Stimulated activated naive CD8-positive, alpha-beta T cell treated with anti-CD3 and anti-CD28 coated beads, Interleukin-15, amount 100 ng/mL, for 72 hours (primary cell): ENCODE measurements at regions not wholly inside any gene's neighbourhood (a gene's known extent, or its start where the extent isn't known, plus 50 kb on each side); places are given as distances from the start of the nearest gene placed in this dataset.
"Not testable (repeated sequence)": the region's sequence is repeated elsewhere in the genome, so short reads cannot be mapped to it uniquely, and the experiment has no call there.

Experiments used
- ATAC-seq: fragments of 150-1000 bp; cut with Tn5 transposase; 2 replicates; pipeline ENCODE4 v1.10.0; 2021; ENCODE audit warnings: mild to moderate bottlenecking, moderate library complexity
- DNase-seq, 2 donors: peaks; one replicate each; pipeline ENCODE4 v3.0.0; 2021 to 2022
- H3K27ac Mint-ChIP-seq, 2 donors: one replicate each; pipeline ENCODE4 v1.8.0; 2022; ENCODE audit warnings: mild to moderate bottlenecking in 2 of 2, mixed read lengths in 2 of 2, moderate library complexity in 2 of 2
- H3K27me3 Mint-ChIP-seq: one replicate; pipeline ENCODE4 v1.8.0; 2022; ENCODE audit warnings: mixed read lengths
- H3K4me1 Mint-ChIP-seq: one replicate; pipeline ENCODE4 v1.8.0; 2022; ENCODE audit warnings: mild to moderate bottlenecking, mixed read lengths
- H3K4me3 Mint-ChIP-seq, 2 donors: one replicate each; pipeline ENCODE4 v1.8.0; 2022; ENCODE audit warnings: mild to moderate bottlenecking in 2 of 2, mixed read lengths in 2 of 2, moderate library complexity in 1 of 2
- H3K9me3 Mint-ChIP-seq, 2 donors: one replicate each; pipeline ENCODE4 v1.8.0; 2022; ENCODE audit warnings: mixed read lengths in 2 of 2

- DNase-seq = no peak
- Mint-ChIP-seq H3K27ac (no peak overlapping the region), H3K9me3 (peaks cover 0 to 14% of the 10 kb centered on the region in 2 donors), H3K4me1 (no peaks in the 10 kb centered on the region), H3K27me3 (no peaks in the 10 kb centered on the region), H3K4me3 (no peak overlapping the region)
- ATAC-seq = no peak
Measured at GRCh38 chr3:14057701-14058100, 67.0 kb downstream of the CHCHD4 start.

GRCh38 chr3:14047841-14048240, 76.8 kb downstream of the CHCHD4 start:
- no peaks in the 10 kb centered on the region for H3K4me1 Mint-ChIP-seq
- no peak for ATAC-seq

GRCh38 chr3:14047027-14047426, 77.6 kb downstream of the CHCHD4 start:
- Mint-ChIP-seq H3K4me3 (no peak overlapping the region), H3K27ac (no peak overlapping the region), H3K9me3 (no peaks in the 10 kb centered on the region), H3K27me3 (peaks cover 24% of the 10 kb centered on the region), H3K4me1 (no peaks in the 10 kb centered on the region)
- ATAC-seq (no peak), DNase-seq (no peak)

More at GRCh38 chr3:14047841-14048240, 76.8 kb downstream of the CHCHD4 start:
- Mint-ChIP-seq H3K27ac (no peak overlapping the region), H3K9me3 (no peaks in the 10 kb centered on the region), H3K27me3 (peaks cover 24% of the 10 kb centered on the region), H3K4me3 (no peak overlapping the region)
- DNase-seq = no peak

- peaks cover 0 to 5% of the 10 kb centered on the region in 2 donors for H3K9me3 Mint-ChIP-seq
- H3K27me3 Mint-ChIP-seq = peaks cover 24% of the 10 kb centered on the region
- H3K4me1 Mint-ChIP-seq = no peaks in the 10 kb centered on the region
- no peak overlapping the region for H3K27ac Mint-ChIP-seq
- H3K4me3 Mint-ChIP-seq = no peak overlapping the region
- ATAC-seq (no peak), DNase-seq (no peak)
Measured at GRCh38 chr3:14042680-14043079, 82.0 kb downstream of the CHCHD4 start.

GRCh38 chr3:14039149-14039548, 85.5 kb downstream of the CHCHD4 start:
- ATAC-seq (no peak), DNase-seq (no peak)
- no peak overlapping the region for H3K27ac Mint-ChIP-seq
- no peak overlapping the region for H3K4me3 Mint-ChIP-seq
- H3K4me1 Mint-ChIP-seq = no peaks in the 10 kb centered on the region
- H3K9me3 Mint-ChIP-seq = peaks cover 14 to 18% of the 10 kb centered on the region in 2 donors
- H3K27me3 Mint-ChIP-seq = no peaks in the 10 kb centered on the region

GRCh38 chr3:14037211-14037610, 87.5 kb downstream of the CHCHD4 start:
- DNase-seq (no peak), ATAC-seq (no peak)
- Mint-ChIP-seq H3K4me1 (no peaks in the 10 kb centered on the region), H3K27ac (no peak overlapping the region), H3K4me3 (no peak overlapping the region), H3K9me3 (peaks cover 14 to 18% of the 10 kb centered on the region in 2 donors), H3K27me3 (no peaks in the 10 kb centered on the region)

- no peak overlapping the region for H3K4me3 Mint-ChIP-seq
- peaks cover 5% of the 10 kb centered on the region for H3K4me1 Mint-ChIP-seq
- H3K27ac Mint-ChIP-seq = peak overlapping the region in 1 of 2 donors; percentile 42
- peaks cover 14 to 16% of the 10 kb centered on the region in 2 donors for H3K9me3 Mint-ChIP-seq
- ATAC-seq (no peak), DNase-seq (no peak)
- H3K27me3 Mint-ChIP-seq = no peaks in the 10 kb centered on the region
Measured at GRCh38 chr3:14033023-14033422, 91.6 kb downstream of the CHCHD4 start.

DNA sequence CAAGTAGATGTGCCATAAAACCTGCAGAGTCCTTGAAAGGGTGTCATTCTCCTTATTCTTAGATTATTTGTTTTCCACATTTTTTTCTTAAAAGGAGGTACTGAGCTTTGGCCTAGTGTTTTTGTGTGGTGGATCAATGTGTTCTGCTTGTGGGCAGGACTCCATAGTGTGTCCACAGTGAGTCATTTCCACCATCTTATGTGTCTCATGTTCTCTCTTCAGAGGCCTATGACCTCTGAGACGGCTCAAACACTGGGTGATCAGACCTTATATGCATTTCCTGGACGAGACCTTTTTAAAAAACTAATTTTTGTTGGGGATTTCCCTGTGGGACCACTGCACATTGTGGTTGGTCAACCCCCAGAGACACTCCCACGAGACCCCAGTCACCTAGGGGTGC, 93.4 kb downstream of the CHCHD4 start:
- peaks cover 5 to 9% of the 10 kb centered on the region in 2 donors for H3K9me3 Mint-ChIP-seq
- no peak overlapping the region for H3K4me3 Mint-ChIP-seq
- H3K4me1 Mint-ChIP-seq = peaks cover 5% of the 10 kb centered on the region
- DNase-seq (no peak), ATAC-seq (no peak)
- H3K27me3 Mint-ChIP-seq = no peaks in the 10 kb centered on the region
- no peak overlapping the region for H3K27ac Mint-ChIP-seq

DNA sequence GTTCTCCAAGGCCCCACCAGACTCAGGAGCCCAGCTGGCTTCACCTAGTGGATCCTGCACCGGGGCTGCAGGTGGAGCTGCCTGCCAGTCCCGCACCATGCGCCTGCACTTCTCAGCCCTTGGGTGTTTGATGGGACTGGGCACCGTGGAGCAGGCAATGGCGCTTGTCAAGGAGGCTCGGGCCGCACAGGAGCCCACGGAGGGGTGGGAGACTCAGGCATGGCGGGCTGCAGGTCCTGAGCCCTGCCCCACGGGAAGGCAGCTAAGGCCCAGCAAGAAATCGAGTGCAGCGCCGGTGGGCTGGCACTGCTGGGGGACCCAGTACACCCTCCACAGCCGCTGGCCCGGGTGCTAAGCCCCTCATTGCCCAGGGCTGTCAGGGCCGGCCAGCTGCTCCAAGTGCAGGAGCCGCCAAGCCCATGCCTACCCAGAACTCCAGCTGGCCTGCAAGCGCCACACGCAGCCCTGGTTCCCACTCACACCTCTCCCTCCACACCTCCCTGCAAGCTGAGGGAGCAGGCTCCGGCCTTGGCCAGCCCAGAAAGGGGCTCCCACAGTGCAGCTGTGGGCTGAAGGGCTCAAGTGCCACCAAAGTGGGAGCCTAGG, 95.2 kb downstream of the CHCHD4 start:
- not testable (repeated sequence) for H3K27me3 Mint-ChIP-seq, H3K4me1 Mint-ChIP-seq, H3K4me3 Mint-ChIP-seq, ATAC-seq, H3K27ac Mint-ChIP-seq, DNase-seq, H3K9me3 Mint-ChIP-seq

- peaks cover 12 to 16% of the 10 kb centered on the region in 2 donors for H3K9me3 Mint-ChIP-seq
- H3K27me3 Mint-ChIP-seq = peaks cover 14% of the 10 kb centered on the region
- not testable (repeated sequence) for DNase-seq, H3K4me1 Mint-ChIP-seq, H3K4me3 Mint-ChIP-seq, ATAC-seq, H3K27ac Mint-ChIP-seq
Measured at GRCh38 chr3:14028122-14028521, 96.5 kb downstream of the CHCHD4 start.

GRCh38 chr3:14019459-14019858, 105.2 kb downstream of the CHCHD4 start:
- ATAC-seq (no peak), DNase-seq (no peak)
- Mint-ChIP-seq H3K27me3 (peaks cover 48% of the 10 kb centered on the region), H3K4me3 (no peak overlapping the region), H3K27ac (no peak overlapping the region), H3K4me1 (no peaks in the 10 kb centered on the region), H3K9me3 (peaks cover 21 to 29% of the 10 kb centered on the region in 2 donors)

DNA sequence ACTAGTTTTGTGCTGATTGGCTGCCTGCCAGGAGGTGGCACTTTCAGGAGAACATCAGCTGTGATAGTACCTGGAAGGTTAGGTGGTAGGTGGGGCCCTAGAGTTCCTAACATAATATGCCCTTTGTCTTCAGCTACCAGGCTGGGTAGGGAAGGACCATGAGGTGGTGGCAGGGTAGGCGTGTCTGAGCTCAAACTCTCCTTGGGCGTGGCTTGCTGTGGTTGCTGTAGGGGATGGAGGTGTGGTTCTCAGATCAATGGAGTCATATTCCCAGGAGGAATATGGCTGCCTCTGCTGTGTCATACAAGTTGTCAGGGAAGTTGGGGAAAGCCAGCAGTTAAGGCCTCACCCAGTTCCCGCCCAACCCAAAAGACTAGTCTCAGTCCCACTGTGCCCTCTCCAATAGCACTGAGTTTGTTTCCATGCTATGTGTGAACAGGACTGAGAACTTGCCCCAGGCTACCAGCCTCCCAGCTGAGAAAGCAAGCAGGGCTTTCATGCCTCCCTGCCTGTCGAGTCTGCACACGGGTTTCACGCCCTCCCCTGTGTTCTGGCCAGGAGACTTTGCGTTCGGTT, 107.7 kb downstream of the CHCHD4 start:
- no peak for DNase-seq

DNA sequence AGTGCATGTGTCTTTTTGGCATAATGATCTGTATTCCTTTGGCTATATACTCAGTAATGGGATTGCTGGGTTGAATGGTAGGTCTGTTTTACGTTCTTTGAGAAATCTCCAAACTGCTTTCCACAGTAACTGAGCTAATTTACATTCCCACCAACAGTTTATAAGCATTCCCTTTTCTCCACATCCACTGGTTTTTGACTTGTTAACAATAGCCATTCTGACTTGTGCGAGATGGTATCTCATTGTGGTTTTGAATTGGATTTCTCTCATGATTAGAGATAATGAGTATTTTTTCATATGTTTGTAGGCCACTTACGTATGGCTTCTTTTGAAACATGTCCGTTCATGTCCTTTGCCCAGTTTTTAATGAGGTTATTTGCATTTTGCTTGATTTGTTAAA, 117.7 kb downstream of the CHCHD4 start:
- H3K27ac Mint-ChIP-seq = no peak overlapping the region
- DNase-seq (no peak), ATAC-seq (no peak)
- no peaks in the 10 kb centered on the region for H3K9me3 Mint-ChIP-seq
- peaks cover 38% of the 10 kb centered on the region for H3K27me3 Mint-ChIP-seq
- no peak overlapping the region for H3K4me3 Mint-ChIP-seq
- H3K4me1 Mint-ChIP-seq = no peaks in the 10 kb centered on the region

More for the DNA sequence above, 107.7 kb downstream of the CHCHD4 start:
- ATAC-seq = no peak
- Mint-ChIP-seq H3K27me3 (peaks cover 52% of the 10 kb centered on the region), H3K4me1 (no peaks in the 10 kb centered on the region), H3K27ac (no peak overlapping the region), H3K4me3 (no peak overlapping the region), H3K9me3 (peaks cover 14 to 15% of the 10 kb centered on the region in 2 donors)

GRCh38 chr3:14001136-14001535, 121.3 kb upstream of the WNT7A start:
- Mint-ChIP-seq H3K4me1 (no peaks in the 10 kb centered on the region), H3K27ac (no peak overlapping the region), H3K27me3 (peaks cover 14% of the 10 kb centered on the region), H3K9me3 (peaks cover 0 to 1% of the 10 kb centered on the region in 2 donors), H3K4me3 (no peak overlapping the region)
- no peak for DNase-seq
- no peak for ATAC-seq

DNA sequence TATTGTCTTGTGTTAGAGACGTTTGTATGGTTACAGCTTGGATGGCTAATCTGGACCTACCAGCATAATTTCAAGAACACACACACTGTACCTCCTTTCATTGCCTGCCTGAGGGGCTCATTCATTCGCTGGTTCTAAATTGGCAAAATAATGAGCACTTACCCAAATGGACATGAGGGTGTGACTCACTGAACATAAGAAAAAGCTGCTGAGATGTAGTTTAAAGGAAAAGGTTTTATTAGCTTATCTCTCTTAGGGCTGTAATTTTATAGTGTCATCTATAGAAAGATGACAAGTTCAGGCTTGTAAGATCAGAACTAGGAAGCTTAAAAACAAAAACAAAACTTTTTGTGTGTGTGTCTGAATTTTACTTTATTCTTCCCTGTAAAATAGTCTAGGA, 120.7 kb upstream of the WNT7A start:
- ATAC-seq (no peak), DNase-seq (no peak)
- Mint-ChIP-seq H3K27ac (no peak overlapping the region), H3K4me3 (no peak overlapping the region), H3K27me3 (peaks cover 9% of the 10 kb centered on the region), H3K4me1 (no peaks in the 10 kb centered on the region), H3K9me3 (peaks cover 5 to 7% of the 10 kb centered on the region in 2 donors)

GRCh38 chr3:13998831-13999230, 119.0 kb upstream of the WNT7A start:
- H3K9me3 Mint-ChIP-seq = peaks cover 8 to 18% of the 10 kb centered on the region in 2 donors
- no peak overlapping the region for H3K27ac Mint-ChIP-seq
- DNase-seq (no peak), ATAC-seq (no peak)
- H3K4me3 Mint-ChIP-seq = no peak overlapping the region
- H3K4me1 Mint-ChIP-seq = no peaks in the 10 kb centered on the region
- no peaks in the 10 kb centered on the region for H3K27me3 Mint-ChIP-seq

DNA sequence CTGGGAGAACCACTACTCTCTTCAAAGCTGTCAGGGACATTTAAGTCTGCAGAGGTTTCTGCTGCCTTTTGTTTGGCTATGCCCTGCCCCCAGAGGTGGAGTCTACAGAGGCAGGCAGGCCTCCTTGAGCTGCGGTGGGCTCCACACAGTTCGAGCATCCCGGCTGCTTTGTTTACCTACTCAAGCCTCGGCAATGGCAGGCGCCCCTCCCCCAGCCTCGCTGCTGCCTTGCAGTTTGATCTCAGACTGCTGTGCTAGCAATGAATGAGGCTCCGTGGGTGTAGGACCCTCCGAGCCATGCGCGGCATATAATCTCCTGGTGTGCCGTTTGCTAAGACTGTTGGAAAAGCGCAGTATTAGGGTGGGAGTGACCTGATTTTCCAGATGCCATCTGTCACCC, 115.3 kb upstream of the WNT7A start:
- ATAC-seq, H3K27me3 Mint-ChIP-seq, H3K4me1 Mint-ChIP-seq, H3K4me3 Mint-ChIP-seq, H3K27ac Mint-ChIP-seq, DNase-seq: not testable (repeated sequence)
- H3K9me3 Mint-ChIP-seq = peaks cover 12 to 25% of the 10 kb centered on the region in 2 donors
